Activated T-cell treated with anti-CD3 and anti-CD28 coated beads, Interleukin-2, amount 50 U/mL, for 72 hours (primary cell): ENCODE measurements at regions not wholly inside any gene's neighbourhood (a gene's known extent, or its start where the extent isn't known, plus 50 kb on each side); places are given as distances from the start of the nearest gene placed in this dataset.
"Not testable (repeated sequence)": the region's sequence is repeated elsewhere in the genome, so short reads cannot be mapped to it uniquely, and the experiment has no call there.

ENCODE experiments used
- ATAC-seq, 2 donors: fragments of 150-1000 bp; cut with Tn5 transposase; replicated peaks in 1 of 2; 2 replicates each; pipeline ENCODE4 v1.10.0; 2021; ENCODE audit warnings: moderate library complexity in 2 of 2, mild to moderate bottlenecking in 1 of 2
- DNase-seq, 2 donors: peaks; one replicate each; pipeline ENCODE4 v3.0.0; 2021 to 2022; ENCODE audit warnings: mixed read lengths in 1 of 2
- H3K27ac Mint-ChIP-seq: one replicate; pipeline ENCODE4 v1.8.0; 2022; ENCODE audit warnings: mild to moderate bottlenecking, moderate library complexity, mixed read lengths
- H3K27me3 Mint-ChIP-seq: one replicate; pipeline ENCODE4 v1.8.0; 2022; ENCODE audit warnings: low read depth, mixed read lengths
- H3K36me3 Mint-ChIP-seq, 2 donors: one replicate each; pipeline ENCODE4 v1.8.0; 2022; ENCODE audit warnings: mixed read lengths in 2 of 2, mild to moderate bottlenecking in 1 of 2; ENCODE audit not compliant: insufficient read depth in 2 of 2
- H3K4me1 Mint-ChIP-seq: one replicate; pipeline ENCODE4 v1.8.0; 2022; ENCODE audit warnings: low read depth, mixed read lengths
- H3K4me3 Mint-ChIP-seq, 2 donors: one replicate each; pipeline ENCODE4 v1.8.0; 2022; ENCODE audit warnings: mild to moderate bottlenecking in 2 of 2, mixed read lengths in 2 of 2, moderate library complexity in 2 of 2
- H3K9me3 Mint-ChIP-seq, 2 donors: one replicate each; pipeline ENCODE4 v1.8.0; 2022; ENCODE audit warnings: mixed read lengths in 2 of 2

GRCh38 chr6:97947841-97948240 is 664.8 kb upstream of the MMS22L start:
- Mint-ChIP-seq H3K4me3 (no peak overlapping the region), H3K36me3 (no peaks in the 10 kb centered on the region), H3K4me1 (no peaks in the 10 kb centered on the region), H3K27me3 (no peaks in the 10 kb centered on the region), H3K9me3 (peaks cover 0 to under 1% of the 10 kb centered on the region in 2 donors), H3K27ac (no peak overlapping the region)
- ATAC-seq, result no peak
- no peak for DNase-seq

- Mint-ChIP-seq H3K4me1 (no peaks in the 10 kb centered on the region), H3K27ac (no peak overlapping the region)
Measured at GRCh38 chr6:97958134-97958533, 675.1 kb upstream of the MMS22L start.

GRCh38 chr6:97963193-97963592 is 680.2 kb upstream of the MMS22L start:
- ATAC-seq, result no peak
- Mint-ChIP-seq H3K27ac (no peak overlapping the region), H3K4me3 (no peak overlapping the region), H3K4me1 (no peaks in the 10 kb centered on the region), H3K36me3 (no peaks in the 10 kb centered on the region), H3K27me3 (no peaks in the 10 kb centered on the region), H3K9me3 (peaks cover 3% of the 10 kb centered on the region in 2 donors)
- DNase-seq, result no peak

More at GRCh38 chr6:97958134-97958533, 675.1 kb upstream of the MMS22L start:
- Mint-ChIP-seq H3K9me3 (peaks cover 0 to 2% of the 10 kb centered on the region in 2 donors), H3K36me3 (no peaks in the 10 kb centered on the region), H3K27me3 (no peaks in the 10 kb centered on the region), H3K4me3 (no peak overlapping the region)
- ATAC-seq (no peak), DNase-seq (no peak)

- Mint-ChIP-seq H3K4me1 (no peaks in the 10 kb centered on the region), H3K9me3 (peaks cover 4 to 5% of the 10 kb centered on the region in 2 donors), H3K27ac (no peak overlapping the region), H3K36me3 (no peaks in the 10 kb centered on the region), H3K27me3 (no peaks in the 10 kb centered on the region), H3K4me3 (no peak overlapping the region)
- ATAC-seq (no peak), DNase-seq (no peak)
Measured at GRCh38 chr6:97969065-97969464, 686.0 kb upstream of the MMS22L start.

- H3K9me3 Mint-ChIP-seq, result peaks cover under 1 to 2% of the 10 kb centered on the region in 2 donors
- no peak for DNase-seq
- H3K27ac Mint-ChIP-seq, result no peak overlapping the region
- no peak for ATAC-seq
- H3K4me1 Mint-ChIP-seq, result no peaks in the 10 kb centered on the region
- H3K4me3 Mint-ChIP-seq, result no peak overlapping the region
- no peaks in the 10 kb centered on the region for H3K36me3 Mint-ChIP-seq
- no peaks in the 10 kb centered on the region for H3K27me3 Mint-ChIP-seq
Measured at GRCh38 chr6:97977084-97977483, 694.1 kb upstream of the MMS22L start.

GRCh38 chr6:97978855-97979271 is 695.8 kb upstream of the MMS22L start:
- ATAC-seq (no peak), DNase-seq (no peak)
- H3K4me3 Mint-ChIP-seq, result no peak overlapping the region
- no peaks in the 10 kb centered on the region for H3K36me3 Mint-ChIP-seq
- H3K9me3 Mint-ChIP-seq, result no peaks in the 10 kb centered on the region
- no peaks in the 10 kb centered on the region for H3K27me3 Mint-ChIP-seq
- no peaks in the 10 kb centered on the region for H3K4me1 Mint-ChIP-seq
- no peak overlapping the region for H3K27ac Mint-ChIP-seq

GRCh38 chr6:97979285-97979684 is 696.3 kb upstream of the MMS22L start:
- H3K4me1 Mint-ChIP-seq, DNase-seq, H3K4me3 Mint-ChIP-seq, H3K27ac Mint-ChIP-seq, H3K9me3 Mint-ChIP-seq, ATAC-seq, H3K36me3 Mint-ChIP-seq, H3K27me3 Mint-ChIP-seq: not testable (repeated sequence)

- H3K4me1 Mint-ChIP-seq, result no peaks in the 10 kb centered on the region
- H3K9me3 Mint-ChIP-seq, result peaks cover 2 to 3% of the 10 kb centered on the region in 2 donors
- ATAC-seq (no peak), DNase-seq (no peak)
- H3K36me3 Mint-ChIP-seq, result no peaks in the 10 kb centered on the region
- H3K27me3 Mint-ChIP-seq, result no peaks in the 10 kb centered on the region
- no peak overlapping the region for H3K27ac Mint-ChIP-seq
- no peak overlapping the region for H3K4me3 Mint-ChIP-seq
Measured at GRCh38 chr6:97989451-97989850, 706.4 kb upstream of the MMS22L start.

GRCh38 chr6:97995158-97995557 is 712.1 kb upstream of the MMS22L start:
- H3K27ac Mint-ChIP-seq, result no peak overlapping the region

GRCh38 chr6:98002678-98003077 is 719.7 kb upstream of the MMS22L start:
- no peak overlapping the region for H3K27ac Mint-ChIP-seq
- no peak for ATAC-seq

More at GRCh38 chr6:97995158-97995557, 712.1 kb upstream of the MMS22L start:
- Mint-ChIP-seq H3K4me1 (no peaks in the 10 kb centered on the region), H3K36me3 (no peaks in the 10 kb centered on the region), H3K9me3 (peaks cover under 1 to 3% of the 10 kb centered on the region in 2 donors), H3K4me3 (no peak overlapping the region), H3K27me3 (no peaks in the 10 kb centered on the region)
- DNase-seq (no peak), ATAC-seq (no peak)

GRCh38 chr6:98014442-98015201 is 731.6 kb upstream of the MMS22L start:
- no peak for DNase-seq
- Mint-ChIP-seq H3K27ac (no peak overlapping the region), H3K9me3 (peaks cover 0 to 2% of the 10 kb centered on the region in 2 donors), H3K4me1 (no peaks in the 10 kb centered on the region), H3K36me3 (no peaks in the 10 kb centered on the region), H3K27me3 (no peaks in the 10 kb centered on the region), H3K4me3 (no peak overlapping the region)
- no peak for ATAC-seq

More at GRCh38 chr6:98002678-98003077, 719.7 kb upstream of the MMS22L start:
- no peaks in the 10 kb centered on the region for H3K4me1 Mint-ChIP-seq
- H3K36me3 Mint-ChIP-seq, result no peaks in the 10 kb centered on the region
- peaks cover 0 to 1% of the 10 kb centered on the region in 2 donors for H3K9me3 Mint-ChIP-seq
- no peaks in the 10 kb centered on the region for H3K27me3 Mint-ChIP-seq
- no peak for DNase-seq
- no peak overlapping the region for H3K4me3 Mint-ChIP-seq

- Mint-ChIP-seq H3K4me3 (no peak overlapping the region), H3K4me1 (no peaks in the 10 kb centered on the region), H3K27me3 (no peaks in the 10 kb centered on the region), H3K36me3 (no peaks in the 10 kb centered on the region), H3K9me3 (peaks cover 0 to 4% of the 10 kb centered on the region in 2 donors), H3K27ac (no peak overlapping the region)
- ATAC-seq, result no peak
- DNase-seq, result no peak
Measured at GRCh38 chr6:98016565-98016964, 733.5 kb upstream of the MMS22L start.

- ATAC-seq (no peak), DNase-seq (no peak)
- H3K27ac Mint-ChIP-seq, result no peak overlapping the region
- H3K4me3 Mint-ChIP-seq, result no peak overlapping the region
- H3K9me3 Mint-ChIP-seq, result peaks cover 0 to 4% of the 10 kb centered on the region in 2 donors
- no peaks in the 10 kb centered on the region for H3K27me3 Mint-ChIP-seq
- no peaks in the 10 kb centered on the region for H3K36me3 Mint-ChIP-seq
- H3K4me1 Mint-ChIP-seq, result no peaks in the 10 kb centered on the region
Measured at GRCh38 chr6:98020222-98020621, 737.2 kb upstream of the MMS22L start.

GRCh38 chr6:98024359-98024758 is 741.3 kb upstream of the MMS22L start:
- DNase-seq (no peak), ATAC-seq (no peak)
- no peaks in the 10 kb centered on the region for H3K4me1 Mint-ChIP-seq
- H3K27ac Mint-ChIP-seq, result no peak overlapping the region
- H3K36me3 Mint-ChIP-seq, result no peaks in the 10 kb centered on the region
- no peaks in the 10 kb centered on the region for H3K27me3 Mint-ChIP-seq
- no peak overlapping the region for H3K4me3 Mint-ChIP-seq
- H3K9me3 Mint-ChIP-seq, result peaks cover 2 to 6% of the 10 kb centered on the region in 2 donors
